ENCODE measurements at regions not wholly inside any gene's neighbourhood (a gene's known extent, or its start where the extent isn't known, plus 50 kb on each side); places are given as distances from the start of the nearest gene placed in this dataset.

DNA sequence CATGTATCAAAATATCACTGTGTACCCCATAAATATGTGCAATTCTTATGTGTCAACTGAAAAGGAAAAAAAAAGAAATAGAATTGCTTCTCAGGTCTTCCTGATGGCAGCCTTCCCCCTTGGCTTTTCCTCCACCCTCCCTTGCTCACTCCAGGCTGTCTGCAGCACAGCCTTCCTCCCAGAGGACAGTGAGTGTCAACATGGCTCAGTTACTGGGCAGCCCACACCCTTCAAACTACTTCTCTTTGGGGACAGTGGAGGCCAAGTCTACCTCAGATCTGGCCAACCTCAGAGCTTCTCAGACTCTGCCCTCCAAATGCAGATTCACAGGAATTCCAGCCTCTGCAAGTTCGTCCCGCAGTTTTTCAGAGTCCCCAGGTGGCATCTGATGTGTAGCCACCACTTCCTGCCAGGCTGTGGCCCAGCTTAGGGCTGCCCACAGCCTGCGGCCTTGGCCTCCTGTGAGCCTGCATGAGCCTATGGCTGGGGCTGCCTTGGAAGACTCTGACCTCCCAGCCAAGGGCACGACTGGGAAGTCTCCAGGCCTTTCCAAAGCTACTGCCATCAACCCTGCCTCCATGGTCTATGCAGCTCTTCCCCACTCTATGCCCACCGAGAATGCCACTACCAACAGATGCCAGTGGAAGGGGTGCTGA, 148.0 kb upstream of the PWP1 start (continued):
- TF ChIP-seq, protein P1, sequence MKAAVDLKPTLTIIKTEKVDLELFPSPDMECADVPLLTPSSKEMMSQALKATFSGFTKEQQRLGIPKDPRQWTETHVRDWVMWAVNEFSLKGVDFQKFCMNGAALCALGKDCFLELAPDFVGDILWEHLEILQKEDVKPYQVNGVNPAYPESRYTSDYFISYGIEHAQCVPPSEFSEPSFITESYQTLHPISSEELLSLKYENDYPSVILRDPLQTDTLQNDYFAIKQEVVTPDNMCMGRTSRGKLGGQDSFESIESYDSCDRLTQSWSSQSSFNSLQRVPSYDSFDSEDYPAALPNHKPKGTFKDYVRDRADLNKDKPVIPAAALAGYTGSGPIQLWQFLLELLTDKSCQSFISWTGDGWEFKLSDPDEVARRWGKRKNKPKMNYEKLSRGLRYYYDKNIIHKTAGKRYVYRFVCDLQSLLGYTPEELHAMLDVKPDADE (IDR thresholded peaks at IDR 0.05): no peak
- TF ChIP-seq ZNF331 (CRISPR knock-in tag; IDR thresholded peaks at IDR 0.05; ENCODE audit: low read depth): no peak
- no peak for TF ChIP-seq JUNB (IDR thresholded peaks at IDR 0.05; ENCODE audit: unreplicated experiment)
- TF ChIP-seq, protein P2, sequence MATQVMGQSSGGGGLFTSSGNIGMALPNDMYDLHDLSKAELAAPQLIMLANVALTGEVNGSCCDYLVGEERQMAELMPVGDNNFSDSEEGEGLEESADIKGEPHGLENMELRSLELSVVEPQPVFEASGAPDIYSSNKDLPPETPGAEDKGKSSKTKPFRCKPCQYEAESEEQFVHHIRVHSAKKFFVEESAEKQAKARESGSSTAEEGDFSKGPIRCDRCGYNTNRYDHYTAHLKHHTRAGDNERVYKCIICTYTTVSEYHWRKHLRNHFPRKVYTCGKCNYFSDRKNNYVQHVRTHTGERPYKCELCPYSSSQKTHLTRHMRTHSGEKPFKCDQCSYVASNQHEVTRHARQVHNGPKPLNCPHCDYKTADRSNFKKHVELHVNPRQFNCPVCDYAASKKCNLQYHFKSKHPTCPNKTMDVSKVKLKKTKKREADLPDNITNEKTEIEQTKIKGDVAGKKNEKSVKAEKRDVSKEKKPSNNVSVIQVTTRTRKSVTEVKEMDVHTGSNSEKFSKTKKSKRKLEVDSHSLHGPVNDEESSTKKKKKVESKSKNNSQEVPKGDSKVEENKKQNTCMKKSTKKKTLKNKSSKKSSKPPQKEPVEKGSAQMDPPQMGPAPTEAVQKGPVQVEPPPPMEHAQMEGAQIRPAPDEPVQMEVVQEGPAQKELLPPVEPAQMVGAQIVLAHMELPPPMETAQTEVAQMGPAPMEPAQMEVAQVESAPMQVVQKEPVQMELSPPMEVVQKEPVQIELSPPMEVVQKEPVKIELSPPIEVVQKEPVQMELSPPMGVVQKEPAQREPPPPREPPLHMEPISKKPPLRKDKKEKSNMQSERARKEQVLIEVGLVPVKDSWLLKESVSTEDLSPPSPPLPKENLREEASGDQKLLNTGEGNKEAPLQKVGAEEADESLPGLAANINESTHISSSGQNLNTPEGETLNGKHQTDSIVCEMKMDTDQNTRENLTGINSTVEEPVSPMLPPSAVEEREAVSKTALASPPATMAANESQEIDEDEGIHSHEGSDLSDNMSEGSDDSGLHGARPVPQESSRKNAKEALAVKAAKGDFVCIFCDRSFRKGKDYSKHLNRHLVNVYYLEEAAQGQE (IDR thresholded peaks at IDR 0.05; ENCODE audit: unreplicated experiment): no peak
- TF ChIP-seq, protein P3, sequence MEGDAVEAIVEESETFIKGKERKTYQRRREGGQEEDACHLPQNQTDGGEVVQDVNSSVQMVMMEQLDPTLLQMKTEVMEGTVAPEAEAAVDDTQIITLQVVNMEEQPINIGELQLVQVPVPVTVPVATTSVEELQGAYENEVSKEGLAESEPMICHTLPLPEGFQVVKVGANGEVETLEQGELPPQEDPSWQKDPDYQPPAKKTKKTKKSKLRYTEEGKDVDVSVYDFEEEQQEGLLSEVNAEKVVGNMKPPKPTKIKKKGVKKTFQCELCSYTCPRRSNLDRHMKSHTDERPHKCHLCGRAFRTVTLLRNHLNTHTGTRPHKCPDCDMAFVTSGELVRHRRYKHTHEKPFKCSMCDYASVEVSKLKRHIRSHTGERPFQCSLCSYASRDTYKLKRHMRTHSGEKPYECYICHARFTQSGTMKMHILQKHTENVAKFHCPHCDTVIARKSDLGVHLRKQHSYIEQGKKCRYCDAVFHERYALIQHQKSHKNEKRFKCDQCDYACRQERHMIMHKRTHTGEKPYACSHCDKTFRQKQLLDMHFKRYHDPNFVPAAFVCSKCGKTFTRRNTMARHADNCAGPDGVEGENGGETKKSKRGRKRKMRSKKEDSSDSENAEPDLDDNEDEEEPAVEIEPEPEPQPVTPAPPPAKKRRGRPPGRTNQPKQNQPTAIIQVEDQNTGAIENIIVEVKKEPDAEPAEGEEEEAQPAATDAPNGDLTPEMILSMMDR (conservative IDR thresholded peaks at IDR 0.05; ENCODE audit: low read depth in 2 of 2): no peak
- TF ChIP-seq EZH2 (IDR thresholded peaks at IDR 0.05; ENCODE audit: low read depth, unreplicated experiment): no peak
- no peak for TF ChIP-seq STAT1 (IDR thresholded peaks at IDR 0.05; ENCODE audit: unreplicated experiment)

GRCh38 chr12:107539196-107539939, 146.2 kb upstream of the PWP1 start:
- no peaks in the 10 kb centered on the region for H3F3A ChIP-seq (replicated peaks; ENCODE audit: low read depth)
- DNase-seq (ENCODE audit: low spot score) (no peak), ATAC-seq (no peak)
- Mint-ChIP-seq H3K4me1 (peaks cover 10% of the 10 kb centered on the region), H3K9me3 (no peaks in the 10 kb centered on the region), H3K36me3 (ENCODE audit: low read depth) (no peaks in the 10 kb centered on the region), H3K27me3 (ENCODE audit: insufficient read depth, low read depth, poor library complexity) (peaks cover 5% of the 10 kb centered on the region), H3K4me3 (no peak overlapping the region), H3K27ac (no peak overlapping the region)
- H3K4me1 ChIP-seq (ENCODE audit: insufficient read depth): 0 out of 2 replicates have a peak, but pooled peaks cover 4% of the 10 kb centered on the region
- H3K36me3 ChIP-seq (ENCODE audit: insufficient read depth): no peaks in the 10 kb centered on the region
- H3K27ac ChIP-seq (ENCODE audit: low read depth): no peak overlapping the region
- no peaks in the 10 kb centered on the region for H4K20me1 ChIP-seq (replicated peaks; ENCODE audit: insufficient read depth)
- H2AFZ ChIP-seq: no peak overlapping the region
- no peaks in the 10 kb centered on the region for H3K9me2 ChIP-seq (ENCODE audit: insufficient read depth)
- no peaks in the 10 kb centered on the region for H3K27me3 ChIP-seq (ENCODE audit: insufficient read depth)
- H3K4me2 ChIP-seq: no peak overlapping the region
- no peaks in the 10 kb centered on the region for H3K79me2 ChIP-seq (replicated peaks; ENCODE audit: insufficient read depth)
- no peak overlapping the region for H3K4me3 ChIP-seq
- TF ChIP-seq NANOG (IDR thresholded peaks at IDR 0.05; ENCODE audit: borderline replicate concordance) (no peak), EZH2phosphoT487 (IDR thresholded peaks at IDR 0.05; ENCODE audit: unreplicated experiment) (no peak), CREB1 (CRISPR knock-in tag; IDR thresholded peaks at IDR 0.05; ENCODE audit: low read depth) (no peak), ZNF462 (CRISPR knock-in tag; IDR thresholded peaks at IDR 0.05) (no peak)

All from GM23338 (cell line).